NCI-H1092 treated with DMSO at 0.1 percent for 48 hours (cell line): ENCODE measurements at regions not wholly inside any gene's neighbourhood (a gene's known extent, or its start where the extent isn't known, plus 50 kb on each side); places are given as distances from the start of the nearest gene placed in this dataset.

ENCODE experiments used
- DNase-seq: peaks from one replicate; lab custom pipeline; 2025; lab: John Stamatoyannopoulos, UW

- no peak for DNase-seq
Observed at GRCh38 chr20:24376311-24377099, 92.9 kb upstream of the SYNDIG1 start.

GRCh38 chr20:24373372-24373771 is 96.1 kb upstream of the SYNDIG1 start:
- DNase-seq = no peak

GRCh38 chr20:24370911-24371695 is 98.3 kb upstream of the SYNDIG1 start:
- no peak for DNase-seq

- DNase-seq = no peak
Observed at GRCh38 chr20:24370249-24370648, 99.2 kb upstream of the SYNDIG1 start.

- no peak for DNase-seq
Observed at GRCh38 chr20:24368253-24368652, 101.2 kb upstream of the SYNDIG1 start.

GRCh38 chr20:24366336-24367004 is 103.0 kb upstream of the SYNDIG1 start:
- no peak for DNase-seq

GRCh38 chr20:24365670-24366069 is 103.8 kb upstream of the SYNDIG1 start:
- no peak for DNase-seq

GRCh38 chr20:24364482-24364881 is 104.9 kb upstream of the SYNDIG1 start:
- peak; percentile 19 for DNase-seq

- no peak for DNase-seq
Observed at GRCh38 chr20:24363031-24363430, 106.4 kb upstream of the SYNDIG1 start.

GRCh38 chr20:24362080-24362479 is 107.3 kb upstream of the SYNDIG1 start:
- no peak for DNase-seq

GRCh38 chr20:24361541-24361940 is 107.9 kb upstream of the SYNDIG1 start:
- no peak for DNase-seq

- DNase-seq = no peak
Observed at GRCh38 chr20:24360531-24360930, 108.9 kb upstream of the SYNDIG1 start.

GRCh38 chr20:24359321-24360027 is 110.0 kb upstream of the SYNDIG1 start:
- no peak for DNase-seq

GRCh38 chr20:24357931-24358330 is 111.5 kb upstream of the SYNDIG1 start:
- DNase-seq = no peak

GRCh38 chr20:24357177-24357576 is 112.3 kb upstream of the SYNDIG1 start:
- peak; percentile 49 for DNase-seq

GRCh38 chr20:24353135-24353690 is 116.2 kb upstream of the SYNDIG1 start:
- DNase-seq = no peak

- no peak for DNase-seq
Observed at GRCh38 chr20:24350923-24351368, 118.5 kb upstream of the SYNDIG1 start.

GRCh38 chr20:24341781-24342180 is 127.6 kb upstream of the SYNDIG1 start:
- no peak for DNase-seq

GRCh38 chr20:24340933-24341332 is 128.5 kb upstream of the SYNDIG1 start:
- DNase-seq = no peak

GRCh38 chr20:24339210-24339641 is 130.2 kb upstream of the SYNDIG1 start:
- DNase-seq = no peak

- no peak for DNase-seq
Observed at GRCh38 chr20:24337551-24337950, 131.9 kb upstream of the SYNDIG1 start.

- DNase-seq = no peak
Observed at GRCh38 chr20:24337069-24337468, 132.4 kb upstream of the SYNDIG1 start.
